ENCODE measurements at regions not wholly inside any gene's neighbourhood (a gene's known extent, or its start where the extent isn't known, plus 50 kb on each side); places are given as distances from the start of the nearest gene placed in this dataset.
"Not testable (repeated sequence)": the region's sequence is repeated elsewhere in the genome, so short reads cannot be mapped to it uniquely, and the experiment has no call there.

DNA sequence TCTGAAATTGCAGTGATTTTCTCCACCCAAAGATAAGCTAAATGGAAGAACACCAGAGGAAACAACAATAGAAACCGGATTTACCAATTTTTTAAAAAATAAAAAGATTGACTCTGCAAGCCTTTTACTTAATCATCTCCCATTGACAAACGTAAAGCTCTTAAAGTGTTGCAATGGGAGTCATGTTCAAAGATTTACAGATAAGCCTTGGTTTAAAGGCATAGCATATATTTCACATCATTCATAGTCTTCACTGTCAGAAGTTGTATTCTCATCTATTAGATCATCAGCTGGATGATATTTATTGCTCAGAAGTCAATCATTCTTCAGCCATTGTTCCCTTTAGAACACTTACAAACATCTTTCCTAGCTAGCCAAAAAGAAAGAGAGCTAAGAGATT is 397.6 kb downstream of the GBE1 start:
- DNase-seq: no peak

DNA sequence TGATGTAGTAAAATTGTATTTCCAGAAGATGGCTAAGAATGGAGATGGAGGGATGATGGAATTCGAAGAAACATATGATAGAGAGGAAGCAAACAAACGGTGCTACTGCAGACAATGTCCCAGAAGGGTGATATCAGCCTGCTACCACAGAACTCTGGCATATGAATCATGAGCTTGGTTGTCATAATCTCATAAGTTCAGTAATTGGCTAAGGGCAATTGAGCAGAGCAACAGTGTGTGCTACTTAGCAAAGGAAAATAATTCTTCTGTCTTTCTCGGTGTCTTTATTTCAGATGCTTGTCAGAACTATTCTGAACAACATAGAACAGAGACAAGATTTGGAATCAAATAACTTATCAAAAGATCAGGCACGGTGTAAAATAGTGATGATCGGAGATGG is 407.3 kb downstream of the GBE1 start:
- DNase-seq: no peak

DNA sequence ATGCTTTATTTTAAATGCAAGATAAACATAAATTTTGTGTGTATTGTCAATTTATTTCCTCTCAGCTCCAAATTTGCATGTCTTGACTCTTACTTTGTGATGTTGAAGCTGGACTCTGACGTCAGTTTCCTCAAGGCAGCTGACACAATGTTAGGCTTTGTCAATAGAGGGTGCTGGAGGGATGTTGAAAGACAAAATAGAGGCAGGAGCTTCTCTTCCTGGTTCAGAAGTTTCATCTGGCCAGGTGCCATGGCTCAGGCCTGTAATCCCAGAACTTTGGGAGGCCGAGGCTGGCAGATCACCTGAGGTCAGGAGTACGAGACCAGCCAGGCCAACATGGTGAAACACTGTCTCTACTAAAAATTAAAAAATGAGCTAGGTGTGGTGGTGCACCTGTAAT is 408.6 kb downstream of the GBE1 start:
- no peak for DNase-seq

DNA sequence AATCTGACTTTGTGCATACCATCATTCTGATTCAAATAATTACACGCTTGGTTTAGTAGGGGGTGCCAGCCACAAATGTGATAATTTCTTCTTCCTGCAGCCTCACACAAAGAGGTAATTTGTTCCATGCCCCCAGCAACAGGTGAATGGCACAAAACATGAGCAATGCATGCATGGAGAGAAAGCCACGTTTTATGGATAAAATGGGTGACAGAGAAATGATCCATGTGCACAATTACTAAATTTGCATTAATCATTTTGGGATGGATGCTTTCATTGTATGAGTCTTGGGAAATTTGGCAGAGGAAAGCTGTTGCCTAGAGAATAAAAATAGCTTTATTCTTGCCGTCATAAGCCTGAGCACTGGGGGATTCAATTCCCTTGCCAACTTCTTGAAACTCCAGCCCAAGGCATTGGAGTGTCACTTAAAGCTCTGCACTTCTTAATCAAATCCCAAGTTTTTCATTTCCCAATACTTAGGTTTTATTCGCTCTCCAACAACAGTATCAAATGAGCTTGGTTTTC is 411.6 kb downstream of the GBE1 start:
- DNase-seq: no peak

DNA sequence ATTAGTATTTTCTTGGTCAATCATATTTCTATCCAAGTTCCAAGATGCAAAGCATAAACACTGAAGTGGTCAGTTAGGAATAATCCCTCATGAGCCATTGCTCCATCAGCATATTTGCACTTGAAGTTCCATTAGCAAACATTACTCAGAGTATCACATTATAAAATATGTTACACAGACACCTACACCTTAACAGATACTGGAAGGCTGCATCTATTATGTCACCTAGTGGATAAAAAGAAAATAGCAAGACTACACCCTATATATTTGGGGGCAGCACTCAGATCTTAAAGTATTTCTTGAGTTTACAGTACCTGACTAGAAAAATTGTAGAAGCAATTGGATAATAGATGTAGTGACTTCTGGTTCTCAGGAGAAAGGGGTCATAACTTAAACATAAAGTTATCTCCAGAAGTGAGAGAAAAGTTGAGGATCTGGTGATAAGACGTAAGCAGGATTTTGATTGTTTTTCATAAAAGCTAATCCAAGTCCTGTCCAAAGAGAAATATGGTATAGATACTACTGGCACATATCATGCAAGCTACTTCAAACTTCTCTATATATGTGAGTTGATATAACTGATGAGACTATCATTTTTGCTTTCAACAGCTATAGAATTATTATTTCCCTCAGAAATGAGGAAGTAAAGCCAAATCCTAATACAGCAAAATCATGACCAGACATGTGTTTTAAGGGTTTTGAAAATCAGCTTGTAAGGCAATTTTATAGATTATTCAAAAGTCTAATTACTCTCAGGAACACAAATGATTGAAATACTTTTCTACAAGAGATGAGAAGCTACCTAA is 422.2 kb downstream of the GBE1 start:
- DNase-seq: no peak

DNA sequence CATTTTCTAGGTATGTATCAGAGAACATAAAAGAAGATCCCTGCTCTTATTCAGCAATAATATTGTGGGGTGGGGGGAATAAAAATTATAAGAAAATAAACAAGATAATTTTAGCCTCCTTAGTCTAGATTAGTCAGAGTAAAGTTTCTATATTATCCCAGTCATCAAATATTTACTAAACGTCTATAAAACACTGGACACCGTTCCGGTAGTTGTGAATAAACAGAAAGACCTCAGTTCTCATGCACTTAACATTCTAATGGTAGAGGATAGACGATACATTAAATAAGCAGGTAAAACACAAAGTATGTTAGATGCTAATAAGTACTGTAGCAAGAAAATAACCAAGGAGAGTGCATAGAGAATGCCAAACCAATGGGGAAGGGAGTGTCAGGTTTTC is 425.0 kb downstream of the GBE1 start:
- DNase-seq: no peak

DNA sequence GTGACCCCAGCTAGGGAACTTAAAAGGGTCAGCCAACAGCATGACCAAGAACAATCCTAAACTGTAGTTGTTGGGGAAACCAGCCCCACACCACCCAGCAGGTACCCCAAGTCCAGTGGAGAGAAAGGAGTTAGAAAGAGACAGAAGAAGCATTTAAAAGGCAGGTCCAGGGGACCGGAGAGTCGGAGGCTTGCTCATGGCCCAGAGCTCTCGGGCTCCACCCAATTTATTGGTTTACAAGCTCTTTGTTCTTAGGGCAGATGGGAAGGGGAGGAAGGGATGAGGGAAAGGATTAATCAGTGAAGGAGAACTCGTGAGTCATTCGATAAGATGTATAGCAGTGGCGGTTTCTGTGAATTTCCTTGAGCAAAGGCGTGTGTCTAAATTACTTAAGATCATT is 431.6 kb downstream of the GBE1 start:
- not testable (repeated sequence) for DNase-seq

DNA sequence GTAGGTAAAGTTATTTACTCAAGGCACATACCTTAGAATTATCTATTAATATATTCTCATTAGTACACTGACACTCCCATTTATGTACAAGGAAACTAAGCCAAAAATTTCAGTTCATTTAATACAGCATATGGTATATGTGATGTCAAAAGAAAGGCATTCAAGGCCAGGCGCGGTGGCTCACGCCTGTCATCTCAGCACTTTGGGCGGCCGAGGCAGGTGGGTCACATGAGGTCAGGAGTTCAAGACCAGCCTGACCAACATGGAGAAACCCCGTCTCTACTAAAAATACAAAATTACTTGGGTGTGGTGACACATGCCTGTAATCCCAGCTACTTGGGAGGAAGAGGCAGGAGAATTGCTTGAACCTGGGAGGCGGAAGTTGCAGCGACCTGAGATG is 435.2 kb downstream of the GBE1 start:
- no peak for DNase-seq

DNA sequence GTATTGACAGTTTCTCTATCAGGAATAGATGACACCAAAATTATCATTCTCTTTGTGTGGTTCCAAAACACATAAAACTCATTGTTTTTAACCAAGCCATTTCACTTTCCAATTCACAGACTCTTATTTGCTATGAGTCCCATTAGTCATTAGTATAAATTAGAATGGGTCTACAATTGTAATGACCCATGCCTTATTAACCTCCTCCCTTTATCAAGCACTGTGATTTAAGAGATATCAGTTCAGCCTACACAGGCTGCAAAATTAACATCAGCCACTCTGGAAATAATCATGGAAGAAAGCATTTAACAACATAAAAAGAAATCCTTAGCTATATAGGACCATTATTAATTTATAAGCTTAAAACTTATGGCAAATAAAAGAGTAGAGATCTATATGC is 440.6 kb downstream of the GBE1 start:
- DNase-seq: no peak

DNA sequence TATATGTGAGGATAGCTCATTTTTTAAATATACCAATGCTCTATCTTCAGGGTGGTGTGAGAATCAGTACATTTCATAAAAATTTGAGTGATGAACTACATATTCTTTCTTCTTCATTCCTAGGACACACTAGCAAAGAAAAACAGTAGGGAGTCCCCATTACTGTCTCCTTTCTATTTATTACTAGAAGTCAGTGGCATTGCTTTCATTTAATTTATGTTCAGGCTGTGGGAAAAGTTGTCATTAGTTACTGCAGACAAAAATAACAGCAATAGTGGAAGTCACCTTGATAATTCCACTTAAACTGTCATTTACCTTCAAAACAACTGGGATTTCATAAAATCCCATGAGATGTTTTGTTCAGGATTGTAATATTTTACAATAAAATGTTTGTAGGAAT is 446.4 kb downstream of the GBE1 start:
- no peak for DNase-seq

DNA sequence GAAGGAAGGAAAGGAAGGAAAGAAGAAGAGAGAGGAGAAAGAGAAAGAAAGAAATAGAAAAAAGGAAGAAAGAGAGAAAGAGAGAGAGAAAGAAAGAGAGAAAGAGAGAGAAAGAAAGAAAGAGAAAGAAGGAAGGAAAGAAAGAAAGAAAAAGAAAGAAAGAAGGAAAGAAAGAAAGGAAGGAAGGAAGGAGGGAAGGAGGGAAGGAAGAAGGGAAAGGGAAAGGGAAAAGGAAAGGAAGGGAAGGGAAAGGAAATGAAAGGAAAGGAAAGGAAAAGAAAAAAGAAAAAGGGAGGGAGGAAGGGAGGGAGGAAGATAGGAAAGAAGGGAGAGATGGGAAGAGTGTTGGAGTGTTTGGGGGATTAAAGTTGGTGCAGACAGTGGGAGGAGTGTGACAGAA is 450.1 kb downstream of the GBE1 start:
- no peak for DNase-seq

DNA sequence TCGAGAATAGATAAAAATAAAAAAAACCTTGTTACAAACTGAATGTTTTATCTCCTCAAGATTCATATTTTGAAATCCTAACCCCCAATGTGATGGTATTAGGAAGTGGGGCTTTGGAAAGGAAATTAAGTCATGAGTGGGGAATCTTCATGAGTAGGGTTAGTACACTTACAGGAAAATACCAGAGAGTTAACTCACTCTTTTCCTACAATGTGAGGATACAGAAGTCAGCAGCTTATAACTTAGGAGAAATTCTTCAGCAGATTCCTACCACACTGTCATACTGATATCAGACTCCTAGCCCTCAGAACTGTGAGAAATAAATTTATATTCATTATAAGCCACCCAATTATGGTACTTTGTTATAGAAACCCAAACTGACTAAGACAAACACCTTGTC is 453.1 kb downstream of the GBE1 start:
- DNase-seq: no peak

DNA sequence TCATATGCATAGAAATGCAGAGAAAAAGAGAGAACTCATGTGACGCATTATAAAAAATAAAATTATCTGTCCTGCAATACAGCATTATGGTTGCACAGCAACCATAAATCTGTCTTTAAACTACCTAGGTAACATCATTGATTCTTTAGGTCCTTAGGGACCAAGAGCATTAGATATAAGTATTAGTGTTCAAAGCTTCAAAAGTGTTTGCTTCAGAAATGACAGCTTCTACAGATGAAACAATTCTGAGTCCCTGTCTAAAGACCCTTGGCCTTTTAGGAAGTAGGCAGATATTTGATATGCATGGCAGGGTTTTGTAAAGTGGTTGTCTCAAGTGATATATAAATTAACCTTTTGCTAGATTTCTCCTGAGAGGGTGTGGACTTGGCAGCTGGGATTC is 454.2 kb downstream of the GBE1 start:
- no peak for DNase-seq

DNA sequence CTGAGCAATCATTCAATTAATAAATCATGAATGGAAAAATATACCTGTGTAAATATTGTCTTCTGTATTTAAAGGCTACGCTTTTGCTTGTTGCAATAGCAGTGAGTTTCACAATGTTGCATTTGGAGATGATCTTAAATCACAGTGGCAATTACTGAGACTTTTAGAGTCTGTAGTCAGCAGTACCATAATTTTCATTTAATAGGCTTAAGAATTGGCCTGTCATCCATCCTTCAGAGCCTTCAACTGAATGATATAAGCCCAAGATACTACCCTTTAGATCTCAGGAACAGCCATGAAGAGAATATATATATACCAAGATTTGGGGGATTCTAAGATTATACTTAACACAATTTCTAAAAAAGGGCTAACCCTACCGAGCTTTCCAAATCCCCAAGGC is 458.1 kb downstream of the GBE1 start:
- no peak for DNase-seq

DNA sequence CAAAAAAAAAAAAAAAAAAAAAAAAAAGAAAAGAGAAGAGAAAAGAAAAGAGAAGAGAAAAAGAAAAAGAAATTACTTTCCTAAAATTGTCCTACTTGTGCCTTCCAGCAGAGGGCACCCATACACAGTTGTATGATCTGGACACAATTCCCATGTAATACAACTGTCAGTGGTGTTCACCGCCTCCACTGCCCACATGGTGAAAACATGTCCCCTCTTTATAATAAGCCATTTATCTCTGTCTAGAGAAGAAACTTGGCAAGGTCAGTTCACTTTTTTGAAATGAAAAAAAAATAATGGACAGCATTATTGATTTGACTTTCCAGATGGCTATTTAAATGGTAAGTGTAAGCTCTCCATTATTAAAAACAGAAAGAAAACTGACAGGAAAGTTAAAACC is 459.4 kb downstream of the GBE1 start:
- DNase-seq: no peak

DNA sequence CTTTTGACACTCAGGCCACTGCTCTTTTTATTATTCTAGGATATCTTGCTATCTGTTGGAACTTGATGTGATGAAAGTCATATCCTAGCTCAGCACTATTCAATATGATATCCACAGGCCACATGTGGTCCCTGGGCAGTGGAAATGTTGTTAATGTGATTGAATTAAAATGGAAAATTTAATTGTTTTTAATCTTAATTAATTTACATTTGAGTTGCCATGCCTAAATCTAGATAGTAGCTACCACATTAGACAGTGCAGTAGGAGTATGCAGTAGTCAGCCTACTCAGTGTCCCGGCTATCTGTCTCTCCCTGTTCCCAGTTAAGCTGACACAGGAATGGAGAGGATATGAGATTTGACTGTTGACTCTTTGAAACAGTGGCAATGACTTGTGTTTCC is 460.2 kb downstream of the GBE1 start:
- no peak for DNase-seq

DNA sequence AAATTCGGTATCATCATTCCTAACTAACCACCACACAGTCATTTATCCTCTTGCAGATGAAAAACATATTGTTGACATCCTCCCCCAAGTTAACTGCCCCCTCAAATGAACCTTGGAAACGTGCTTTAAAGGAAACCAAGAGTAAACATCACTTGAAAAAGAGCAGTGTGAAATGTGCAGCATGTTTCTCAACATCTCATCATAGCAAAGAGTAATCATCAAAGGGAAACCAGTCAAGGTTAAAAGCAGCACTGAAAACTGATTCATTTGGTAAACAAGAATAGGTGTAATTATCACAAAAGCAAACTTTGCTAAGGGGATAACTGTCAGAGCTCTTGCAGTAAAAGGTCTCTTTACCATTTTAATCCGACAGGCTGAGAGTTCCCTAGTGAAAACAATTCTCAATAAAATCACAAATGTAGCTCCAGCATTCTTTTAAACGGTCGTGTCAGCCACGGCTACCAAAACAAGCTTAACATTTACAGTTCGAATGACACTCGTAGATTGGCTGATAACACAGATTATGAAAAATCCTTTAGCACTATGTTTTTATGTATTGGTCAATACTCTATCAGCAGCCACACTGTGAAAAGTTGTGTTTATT is 461.0 kb downstream of the GBE1 start:
- DNase-seq: no peak

DNA sequence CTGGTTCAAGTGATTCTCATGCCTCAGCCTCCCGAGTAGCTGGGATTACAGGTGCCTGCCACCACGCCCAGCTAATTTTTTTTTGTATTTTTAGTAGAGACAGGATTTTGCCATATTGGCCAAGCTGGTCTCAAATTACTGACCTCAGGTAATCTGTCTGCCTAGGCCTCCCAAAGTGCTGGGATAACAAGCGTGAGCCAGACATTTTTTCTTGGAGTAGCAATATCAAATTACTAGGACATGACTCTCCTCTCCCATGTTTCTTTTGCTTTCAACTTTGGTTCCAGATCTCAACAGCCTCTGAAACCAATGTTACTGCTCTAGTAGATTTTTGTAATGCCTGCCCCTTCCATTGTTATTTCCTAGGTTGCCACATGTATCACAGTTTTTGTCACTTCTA is 462.0 kb downstream of the GBE1 start:
- DNase-seq: no peak

DNA sequence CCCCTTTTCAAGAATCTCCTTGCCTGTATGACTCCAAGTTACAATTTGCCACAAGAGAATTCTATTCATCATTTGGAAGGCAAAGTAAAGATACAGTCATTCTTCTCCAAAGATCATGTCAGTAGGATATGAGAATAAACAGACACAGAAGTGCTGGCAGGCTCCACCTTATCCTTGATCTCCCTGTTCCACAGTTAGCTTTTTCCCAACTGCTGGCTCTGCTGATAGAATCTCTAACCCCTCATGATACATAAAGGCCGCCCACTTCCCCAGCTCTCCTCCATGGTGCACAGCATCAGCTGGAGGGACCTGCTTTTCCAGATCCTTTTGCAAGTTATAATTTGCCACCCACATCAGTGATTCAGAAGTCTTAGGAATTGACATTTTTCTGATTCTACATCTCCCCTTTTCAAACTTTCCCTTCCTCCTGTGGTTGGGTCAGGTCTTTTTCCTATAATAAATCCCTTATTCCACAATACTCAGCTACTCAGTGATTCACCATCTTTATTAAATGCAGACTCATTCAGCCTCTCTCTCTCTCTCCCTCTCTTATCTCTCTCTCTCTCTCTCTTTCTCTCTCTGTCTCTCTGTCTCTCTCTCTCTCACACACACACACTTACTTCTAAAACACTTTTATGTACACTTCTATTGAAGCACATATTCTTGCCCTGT is 465.4 kb downstream of the GBE1 start:
- DNase-seq: no peak

DNA sequence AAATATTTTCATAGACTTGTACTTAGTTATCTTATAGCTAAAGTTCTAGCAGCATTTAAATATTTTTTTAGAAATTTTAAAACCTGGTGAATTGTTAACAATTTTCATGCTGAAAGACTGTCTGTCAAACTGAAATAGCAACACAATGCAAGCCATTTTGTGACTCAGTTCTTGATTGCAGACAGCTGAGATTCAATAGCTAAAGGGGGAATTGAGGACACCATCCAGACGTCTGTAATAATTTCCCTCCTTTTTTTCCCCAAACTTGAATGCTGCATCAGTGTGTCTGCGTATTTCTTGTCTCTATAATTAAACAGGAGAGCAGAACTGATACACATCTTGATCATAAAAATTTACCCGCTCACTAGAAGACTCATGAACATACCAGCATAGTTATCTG is 468.3 kb downstream of the GBE1 start:
- DNase-seq: no peak

DNA sequence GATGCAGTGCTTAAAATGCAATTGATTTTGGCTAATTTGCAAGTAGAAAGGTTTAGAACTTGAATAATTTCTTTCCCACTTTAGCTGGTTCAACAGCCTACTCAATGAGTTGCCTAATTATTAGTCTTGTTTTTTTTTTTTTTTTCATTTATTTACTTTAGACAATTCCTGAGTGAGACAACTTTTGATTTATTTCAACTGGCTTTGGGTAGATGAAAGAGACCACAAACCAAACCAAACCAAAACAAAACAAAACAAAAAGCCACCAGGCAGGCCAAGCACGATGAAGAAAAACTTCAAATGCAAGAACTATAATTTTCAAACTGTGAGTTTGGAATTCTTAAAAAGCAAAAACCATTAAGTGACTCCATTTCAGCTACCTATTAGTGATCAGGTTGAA is 469.9 kb downstream of the GBE1 start:
- no peak for DNase-seq

DNA sequence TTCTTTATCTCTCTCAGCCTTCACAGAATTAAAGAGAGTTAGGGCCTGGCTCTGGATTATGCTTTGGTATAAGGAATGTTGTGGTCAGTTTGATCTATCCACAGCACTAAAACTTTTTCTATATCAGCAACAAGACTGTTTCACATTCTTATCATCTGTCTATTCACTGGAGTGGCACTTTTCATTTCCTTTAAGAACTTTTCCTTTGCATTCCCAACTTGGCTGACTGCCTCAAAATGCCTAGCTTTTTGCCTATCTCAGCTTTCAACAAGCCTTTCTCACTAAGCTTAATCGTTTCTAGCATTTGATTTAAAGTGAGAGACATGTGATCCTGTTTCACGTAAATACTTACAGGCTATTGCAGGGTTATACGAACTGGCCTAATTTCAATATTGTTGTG is 471.8 kb downstream of the GBE1 start:
- DNase-seq: no peak

DNA sequence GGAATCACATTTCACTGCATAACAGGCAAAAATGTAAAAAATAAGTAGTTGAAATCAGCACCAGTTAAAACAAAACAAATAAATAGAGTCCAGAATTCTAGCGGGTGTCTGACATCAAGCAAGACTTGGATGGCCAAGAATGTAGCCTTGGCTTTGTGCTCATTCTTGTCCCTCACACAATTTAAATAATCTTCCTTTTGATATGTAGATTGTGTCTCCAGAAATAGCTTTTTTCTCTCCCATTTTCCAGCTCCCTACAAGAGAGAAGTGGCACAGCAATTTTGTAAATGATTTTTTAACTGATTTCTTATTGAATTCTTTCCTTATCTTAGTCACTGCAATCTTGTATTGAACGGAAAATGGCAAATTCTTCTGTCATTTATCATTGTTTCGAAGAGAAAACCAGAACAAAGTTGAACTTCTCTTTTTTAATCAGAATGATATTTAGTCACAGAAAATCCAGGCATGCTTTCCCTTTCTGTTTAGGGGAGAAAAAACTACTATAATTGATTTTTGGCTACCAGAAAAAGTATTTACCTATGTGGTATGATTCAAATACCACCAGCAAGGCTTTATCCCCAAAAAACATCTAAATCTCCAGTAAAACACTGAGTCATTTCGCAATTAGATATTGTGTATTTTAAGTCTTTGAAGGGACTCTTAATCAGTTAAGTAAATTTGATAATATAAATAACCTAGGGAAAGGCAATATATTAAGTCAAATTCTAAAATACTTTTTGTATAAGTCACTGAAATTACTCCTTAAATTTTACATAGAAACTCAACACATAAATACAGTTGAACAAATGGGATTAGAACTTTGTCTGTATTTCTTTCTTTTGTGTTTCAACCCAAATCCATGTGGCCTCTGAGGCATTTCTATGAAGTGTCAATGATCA is 481.7 kb downstream of the GBE1 start:
- DNase-seq: no peak
